SKM-1 (cell line): ENCODE measurements at regions not wholly inside any gene's neighbourhood (a gene's known extent, or its start where the extent isn't known, plus 50 kb on each side); places are given as distances from the start of the nearest gene placed in this dataset.
"Not testable (repeated sequence)": the region's sequence is repeated elsewhere in the genome, so short reads cannot be mapped to it uniquely, and the experiment has no call there.

Source experiments
- DNase-seq: peaks from one replicate; lab custom pipeline; 2025; ENCODE audit not compliant: unreplicated experiment; lab: John Stamatoyannopoulos, UW

DNA sequence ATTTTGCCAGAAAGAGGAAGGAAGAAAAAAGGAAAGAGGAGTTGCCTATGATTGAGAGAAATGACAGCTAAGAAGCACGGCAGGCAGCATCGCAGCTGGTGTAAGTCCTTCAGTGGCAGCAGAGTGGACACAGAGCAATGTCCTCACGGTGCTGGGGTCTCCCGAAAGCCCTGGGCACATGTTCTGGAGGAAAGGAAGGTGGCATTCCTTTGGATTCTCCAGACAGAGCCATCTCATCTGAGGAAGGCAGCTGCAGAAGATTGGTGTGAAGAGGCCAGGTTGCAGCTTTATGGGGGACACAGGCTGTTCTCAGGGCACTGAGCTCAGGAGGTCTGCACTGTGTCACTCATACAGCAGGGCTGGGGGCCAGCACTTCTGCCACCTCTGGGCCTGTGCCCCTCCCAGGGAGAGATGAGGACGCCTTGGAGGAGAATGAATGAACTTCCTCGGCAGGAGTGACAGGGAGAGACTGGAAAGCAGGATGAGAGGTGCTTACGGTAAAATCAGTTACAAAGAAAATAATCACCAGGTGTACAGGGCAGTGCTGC is 252.0 kb upstream of the MYT1L start:
- no peak for DNase-seq

- no peak for DNase-seq
These were observed 250.5 kb upstream of the MYT1L start for GRCh38 chr2:2581331-2582159.

DNA sequence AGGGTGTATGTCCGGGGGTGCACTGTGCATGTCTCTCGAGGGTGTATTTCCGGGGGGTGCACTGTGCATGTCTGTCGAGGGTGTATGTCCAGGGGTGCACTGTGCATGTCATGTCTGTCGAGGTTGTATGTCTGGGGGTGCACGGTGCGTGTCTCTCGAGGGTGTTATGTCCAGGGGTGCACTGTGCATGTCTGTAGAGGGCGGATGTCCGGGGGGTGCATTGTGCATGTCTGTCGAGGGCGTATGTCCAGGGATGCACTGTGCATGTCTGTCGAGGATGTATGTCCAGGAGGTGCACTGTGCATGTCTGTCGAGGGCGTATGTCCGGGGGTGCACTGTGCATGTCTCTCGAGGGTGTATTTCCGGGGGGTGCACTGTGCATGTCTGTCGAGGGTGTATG is 249.8 kb upstream of the MYT1L start:
- not testable (repeated sequence) for DNase-seq

- DNase-seq: no peak
These were observed 249.3 kb upstream of the MYT1L start for GRCh38 chr2:2580341-2580740.

GRCh38 chr2:2579814-2580213 is 248.7 kb upstream of the MYT1L start:
- DNase-seq: no peak

GRCh38 chr2:2577407-2577831 is 246.3 kb upstream of the MYT1L start:
- DNase-seq: no peak

DNA sequence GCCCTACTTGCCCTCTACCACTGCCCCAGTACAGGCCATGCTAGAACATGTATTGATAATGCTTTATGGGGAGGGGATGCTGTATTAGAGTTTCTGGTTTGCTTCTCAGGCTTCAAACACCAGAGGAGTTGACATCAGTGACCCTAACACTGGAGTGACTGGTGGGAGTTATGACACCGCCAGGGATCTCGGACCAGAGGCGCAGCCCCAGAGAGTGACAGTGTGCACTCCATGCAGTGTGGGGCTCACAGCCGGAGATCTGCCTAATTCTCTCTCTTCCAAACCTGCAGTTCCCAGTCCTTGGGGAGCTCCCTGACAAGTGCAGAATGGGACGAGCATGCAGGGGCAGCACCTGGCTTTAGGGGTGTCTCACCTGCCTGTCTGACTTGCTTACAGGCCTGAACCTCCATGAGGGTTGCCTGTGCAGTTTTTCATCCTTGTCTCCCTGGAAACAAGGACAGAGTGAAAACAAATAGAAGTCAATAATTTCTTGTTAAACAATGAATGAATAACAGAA is 244.9 kb upstream of the MYT1L start:
- no peak for DNase-seq

- no peak for DNase-seq
These were observed 244.1 kb upstream of the MYT1L start for GRCh38 chr2:2575181-2575577.

GRCh38 chr2:2574401-2575180 is 243.5 kb upstream of the MYT1L start:
- DNase-seq: no peak

GRCh38 chr2:2573658-2574293 is 242.7 kb upstream of the MYT1L start:
- no peak for DNase-seq

DNA sequence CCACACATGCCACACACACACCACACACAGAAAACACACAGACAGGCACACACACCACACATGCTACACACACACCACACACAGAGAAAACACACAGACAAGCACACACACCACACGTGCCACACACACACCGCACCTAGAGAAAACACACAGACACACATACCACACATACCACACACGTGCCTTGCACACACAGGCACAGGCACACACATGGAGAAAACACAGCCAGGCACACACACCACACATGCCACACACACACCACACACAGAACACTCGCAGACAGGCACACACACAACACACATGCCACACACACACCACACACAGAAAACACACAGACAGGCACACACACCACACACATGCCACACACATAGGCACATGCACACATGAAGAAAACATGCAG is 242.1 kb upstream of the MYT1L start:
- DNase-seq: no peak

DNA sequence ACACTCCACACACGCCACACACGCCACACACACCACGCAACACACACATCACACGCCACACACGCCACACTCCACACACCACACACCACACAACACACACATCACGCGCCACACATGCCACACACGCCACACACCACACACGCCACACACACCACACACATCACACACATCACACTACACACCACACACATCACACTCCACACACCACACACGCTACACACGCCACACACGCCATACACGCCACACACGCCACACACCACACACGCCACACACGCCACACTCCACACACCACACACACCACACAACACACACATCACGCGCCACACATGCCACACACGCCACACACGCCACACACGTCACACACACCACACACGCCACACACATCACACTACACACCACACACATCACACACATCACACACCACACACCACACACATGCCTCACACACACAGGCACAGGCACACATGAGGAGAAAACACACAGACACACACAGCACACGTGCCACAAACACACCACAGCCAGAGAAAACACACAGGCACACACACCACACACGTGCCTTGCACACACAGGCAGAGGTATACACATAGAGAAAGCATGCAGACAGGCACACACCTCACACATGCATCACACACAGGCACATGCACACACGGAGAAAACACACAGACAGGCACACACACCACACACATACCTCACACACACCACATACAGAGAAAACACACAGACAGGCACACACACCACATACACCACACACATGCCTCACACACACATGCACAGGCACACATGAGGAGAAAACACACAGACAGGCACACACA is 241.5 kb upstream of the MYT1L start:
- DNase-seq: no peak

DNA sequence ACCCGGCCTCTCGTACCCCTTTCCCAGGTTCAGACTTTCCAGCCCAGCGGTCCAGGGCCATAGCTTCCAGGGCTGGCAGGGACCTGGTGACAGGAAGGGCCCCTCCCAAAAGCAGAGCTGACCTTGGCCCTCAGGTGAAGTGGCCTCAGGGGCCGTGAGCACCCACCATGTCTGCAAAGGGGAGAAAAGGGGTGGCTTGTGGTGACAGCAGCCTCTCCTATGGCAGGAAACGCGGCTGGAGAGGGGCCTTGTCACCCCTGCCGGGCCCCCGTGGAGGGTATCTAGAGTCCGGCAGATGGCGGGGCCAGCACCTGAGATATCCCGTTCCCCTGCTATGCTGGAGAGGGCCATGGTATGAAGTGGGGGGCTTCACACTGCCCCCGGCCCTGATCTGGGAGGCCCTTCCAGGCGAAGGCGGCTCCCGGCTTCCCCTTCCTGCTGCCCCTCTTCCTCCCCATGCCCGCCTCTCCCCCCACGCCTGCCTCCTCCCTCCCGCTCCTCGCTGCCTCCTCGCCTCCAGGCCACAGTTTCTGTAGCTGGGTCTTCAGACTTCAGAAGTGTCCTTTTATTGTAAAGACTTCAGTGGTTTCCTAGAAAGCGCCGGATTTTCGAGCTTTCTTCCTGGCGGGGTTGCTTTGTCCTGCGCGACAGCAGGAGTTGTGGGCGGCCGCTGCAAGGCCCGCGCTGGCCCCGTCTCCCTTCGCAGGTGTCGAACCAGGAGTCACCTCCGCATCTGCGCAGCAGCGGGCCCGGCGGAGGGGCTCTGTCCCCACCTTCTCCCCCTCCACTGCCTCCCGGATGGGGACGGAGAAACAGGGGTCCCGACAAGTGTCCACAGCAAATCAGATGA is 240.5 kb upstream of the MYT1L start:
- DNase-seq: no peak

GRCh38 chr2:2570871-2571270 is 239.8 kb upstream of the MYT1L start:
- DNase-seq: no peak

GRCh38 chr2:2570360-2570759 is 239.3 kb upstream of the MYT1L start:
- no peak for DNase-seq

GRCh38 chr2:2569836-2570235 is 238.8 kb upstream of the MYT1L start:
- DNase-seq: no peak

- DNase-seq: no peak
These were observed 238.2 kb upstream of the MYT1L start for GRCh38 chr2:2569306-2569705.

- DNase-seq: no peak
These were observed 237.3 kb upstream of the MYT1L start for GRCh38 chr2:2568411-2568810.

DNA sequence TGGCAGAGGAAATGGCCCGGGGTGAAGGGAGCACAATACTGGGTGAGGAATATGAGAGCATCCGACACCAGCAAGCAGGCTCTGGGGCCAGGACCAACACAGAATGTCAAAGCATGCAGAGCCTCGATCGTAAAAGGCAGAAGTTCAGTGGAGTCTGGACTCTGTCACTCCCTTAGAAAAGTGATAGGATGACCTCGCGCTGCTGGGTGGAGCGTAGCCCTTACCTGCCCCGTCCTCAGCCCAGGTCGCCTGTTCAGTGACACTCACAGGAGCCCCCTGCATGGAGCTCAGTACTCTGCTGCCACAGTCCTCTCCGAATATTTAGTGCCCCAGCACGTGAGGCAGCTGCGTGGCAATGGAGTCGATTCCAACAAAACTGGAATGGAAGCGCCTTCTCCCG is 236.7 kb upstream of the MYT1L start:
- no peak for DNase-seq
